ENCODE measurements at regions not wholly inside any gene's neighbourhood (a gene's known extent, or its start where the extent isn't known, plus 50 kb on each side); places are given as distances from the start of the nearest gene placed in this dataset.

- H3K4me1 ChIP-seq = peaks cover 29% of the 10 kb centered on the region
- no peak overlapping the region for H3K4me3 ChIP-seq
These were observed 374.9 kb upstream of the TGFBR2 start for GRCh38 chr3:30231277-30232141.

DNA sequence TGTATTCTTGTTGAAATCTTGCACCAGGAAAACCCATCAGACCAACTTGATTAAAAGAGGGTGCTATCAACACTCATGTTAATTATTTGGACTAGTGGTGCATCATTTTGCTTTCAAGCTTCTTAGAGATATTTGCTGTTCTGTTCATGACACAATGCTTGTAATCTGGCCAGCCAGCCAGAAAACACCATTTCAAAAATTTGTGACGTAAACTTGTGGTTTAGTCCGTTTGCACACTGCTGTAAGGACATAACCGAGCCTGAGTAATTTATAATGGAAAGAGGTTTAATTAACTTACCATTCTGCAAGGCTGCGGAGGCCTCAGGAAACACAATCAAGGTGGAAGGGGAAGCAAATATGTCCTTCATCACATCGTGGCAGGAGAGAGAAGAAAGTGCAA, 374.3 kb upstream of the TGFBR2 start:
- TF ChIP-seq POLR2A (IDR thresholded peaks at IDR 0.05) (no peak), CTCF (IDR thresholded peaks at IDR 0.05) (no peak), POLR2AphosphoS5 (IDR thresholded peaks at IDR 0.05; ENCODE audit: insufficient read depth in 1 of 2, low read depth in 1 of 2) (no peak)
- Histone ChIP-seq H3K4me1 (peaks cover 27% of the 10 kb centered on the region), H3K4me3 (no peak overlapping the region), H3K9me3 (no peaks in the 10 kb centered on the region), H3K27me3 (no peaks in the 10 kb centered on the region), H3K36me3 (no peaks in the 10 kb centered on the region), H3K27ac (peak overlapping the region; percentile 65)
- DNase-seq (ENCODE audit: extremely low spot score in 2 of 2) = peak in 1 of 2 donors; percentile 87
- intact Hi-C loops (cut with DNase I) = loop anchor here (10.0 kb wide), 1 partner anchor 273 kb away; no protein-coding TSS in a partner anchor

More at GRCh38 chr3:30231277-30232141, 374.9 kb upstream of the TGFBR2 start:
- intact Hi-C loops (cut with DNase I) = loop anchor here (10.0 kb wide), 1 partner anchor 273 kb away; no protein-coding TSS in a partner anchor
- peak overlapping the region; percentile 59 for H3K27ac ChIP-seq
- TF ChIP-seq POLR2A (IDR thresholded peaks at IDR 0.05) (no peak), CTCF (IDR thresholded peaks at IDR 0.05) (no peak), POLR2AphosphoS5 (IDR thresholded peaks at IDR 0.05; ENCODE audit: insufficient read depth in 1 of 2, low read depth in 1 of 2) (no peak)
- peak in 1 of 2 donors; percentile 83 for DNase-seq (ENCODE audit: extremely low spot score in 2 of 2)
- no peaks in the 10 kb centered on the region for H3K36me3 ChIP-seq
- H3K9me3 ChIP-seq = no peaks in the 10 kb centered on the region
- no peaks in the 10 kb centered on the region for H3K27me3 ChIP-seq

GRCh38 chr3:30233913-30234646, 372.3 kb upstream of the TGFBR2 start:
- Histone ChIP-seq H3K4me1 (peaks cover 12% of the 10 kb centered on the region), H3K27me3 (no peaks in the 10 kb centered on the region), H3K27ac (peak overlapping the region; percentile 37), H3K4me3 (no peak overlapping the region), H3K9me3 (no peaks in the 10 kb centered on the region), H3K36me3 (no peaks in the 10 kb centered on the region)
- TF ChIP-seq POLR2AphosphoS5 (IDR thresholded peaks at IDR 0.05; ENCODE audit: insufficient read depth in 1 of 2, low read depth in 1 of 2) (no peak), CTCF (IDR thresholded peaks at IDR 0.05) (no peak), POLR2A (IDR thresholded peaks at IDR 0.05) (no peak)
- no peak for DNase-seq (ENCODE audit: extremely low spot score in 2 of 2)
- intact Hi-C loops (cut with DNase I) = loop anchor here (10.0 kb wide), 1 partner anchor 271 kb away; no protein-coding TSS in a partner anchor

GRCh38 chr3:30236011-30236410, 370.4 kb upstream of the TGFBR2 start:
- intact Hi-C loops (cut with DNase I) = loop anchor here (10.0 kb wide), 1 partner anchor 269 kb away; no protein-coding TSS in a partner anchor
- Histone ChIP-seq H3K27ac (no peak overlapping the region), H3K4me3 (no peak overlapping the region), H3K36me3 (no peaks in the 10 kb centered on the region), H3K27me3 (no peaks in the 10 kb centered on the region), H3K9me3 (no peaks in the 10 kb centered on the region), H3K4me1 (peaks cover 22% of the 10 kb centered on the region)
- TF ChIP-seq POLR2A (IDR thresholded peaks at IDR 0.05) (no peak), CTCF (IDR thresholded peaks at IDR 0.05) (no peak), POLR2AphosphoS5 (IDR thresholded peaks at IDR 0.05; ENCODE audit: insufficient read depth in 1 of 2, low read depth in 1 of 2) (no peak)
- DNase-seq (ENCODE audit: extremely low spot score in 2 of 2) = no peak
